ENCODE measurements at regions not wholly inside any gene's neighbourhood (a gene's known extent, or its start where the extent isn't known, plus 50 kb on each side); places are given as distances from the start of the nearest gene placed in this dataset.

GRCh38 chr3:157820157-157820517 lies 286.1 kb downstream of the SHOX2 start:
- no peak overlapping the region for H3K27ac ChIP-seq
- intact Hi-C loops (cut with DNase I) = no loop called here
- TF ChIP-seq POLR2A (IDR thresholded peaks at IDR 0.05) (no peak), CTCF (IDR thresholded peaks at IDR 0.05) (no peak)
- no peaks in the 10 kb centered on the region for H3K9me3 ChIP-seq (replicated peaks in 1 of 3)
- DNase-seq = no peak
- H3K27me3 ChIP-seq = no peaks in the 10 kb centered on the region
- H3K36me3 ChIP-seq (replicated peaks in 1 of 2) = no peaks in the 10 kb centered on the region
- H3K4me3 ChIP-seq = no peak overlapping the region
- no peaks in the 10 kb centered on the region for H3K4me1 ChIP-seq (replicated peaks in 1 of 2)

- H3K27ac ChIP-seq = no peak overlapping the region
- H3K4me3 ChIP-seq = no peak overlapping the region
- H3K4me1 ChIP-seq (replicated peaks in 1 of 2) = no peaks in the 10 kb centered on the region
- 40 to 47% (median 46%) methylated on average over 8 of the region's 8 CpGs for WGBS, 4 donors
- H3K9me3 ChIP-seq (replicated peaks in 1 of 3) = no peaks in the 10 kb centered on the region
- intact Hi-C loops (cut with DNase I) = no loop called here
- no peaks in the 10 kb centered on the region for H3K36me3 ChIP-seq (replicated peaks in 1 of 2)
- DNase-seq = no peak
- TF ChIP-seq POLR2A (IDR thresholded peaks at IDR 0.05) (no peak), CTCF (IDR thresholded peaks at IDR 0.05) (no peak)
- no peaks in the 10 kb centered on the region for H3K27me3 ChIP-seq
These were observed 286.7 kb downstream of the SHOX2 start for GRCh38 chr3:157819270-157820156.

GRCh38 chr3:157816896-157817295 lies 289.3 kb downstream of the SHOX2 start:
- WGBS, 4 donors = 51 to 63% (median 57%) methylated on average over 1 of the region's 1 CpG
- no peaks in the 10 kb centered on the region for H3K4me1 ChIP-seq (replicated peaks in 1 of 2)
- H3K36me3 ChIP-seq (replicated peaks in 1 of 2) = no peaks in the 10 kb centered on the region
- H3K4me3 ChIP-seq = no peak overlapping the region
- H3K27me3 ChIP-seq = no peaks in the 10 kb centered on the region
- DNase-seq = no peak
- TF ChIP-seq CTCF (IDR thresholded peaks at IDR 0.05) (no peak), POLR2A (IDR thresholded peaks at IDR 0.05) (no peak)
- H3K27ac ChIP-seq = no peak overlapping the region
- no peaks in the 10 kb centered on the region for H3K9me3 ChIP-seq (replicated peaks in 1 of 3)
- intact Hi-C loops (cut with DNase I) = no loop called here

GRCh38 chr3:157816296-157816695 lies 289.9 kb downstream of the SHOX2 start:
- TF ChIP-seq POLR2A (IDR thresholded peaks at IDR 0.05) (no peak), CTCF (IDR thresholded peaks at IDR 0.05) (no peak)
- Histone ChIP-seq H3K27ac (no peak overlapping the region), H3K27me3 (no peaks in the 10 kb centered on the region), H3K4me1 (replicated peaks in 1 of 2) (peaks cover 0 to 4% of the 10 kb centered on the region in 2 donors), H3K36me3 (replicated peaks in 1 of 2) (no peaks in the 10 kb centered on the region), H3K9me3 (replicated peaks in 1 of 3) (no peaks in the 10 kb centered on the region), H3K4me3 (no peak overlapping the region)
- intact Hi-C loops (cut with DNase I) = no loop called here
- no peak for DNase-seq
